C1 segment of cervical spinal cord (tissue), 14 donors: ENCODE measurements at regions not wholly inside any gene's neighbourhood (a gene's known extent, or its start where the extent isn't known, plus 50 kb on each side); places are given as distances from the start of the nearest gene placed in this dataset.
"Not testable (repeated sequence)": the region's sequence is repeated elsewhere in the genome, so short reads cannot be mapped to it uniquely, and the experiment has no call there.

Source experiments
- DNase-seq, 14 donors: peaks; one replicate each; lab custom pipeline; 2025; lab: John Stamatoyannopoulos, UW

GRCh38 chr6:1156411-1156810 lies 155.5 kb upstream of the FOXQ1 start:
- DNase-seq: not testable (repeated sequence)

GRCh38 chr6:1153696-1154245 lies 158.1 kb upstream of the FOXQ1 start:
- DNase-seq: no peak

GRCh38 chr6:1146500-1146899 lies 165.4 kb upstream of the FOXQ1 start:
- no peak for DNase-seq

GRCh38 chr6:1145768-1146218 lies 166.1 kb upstream of the FOXQ1 start:
- no peak for DNase-seq

GRCh38 chr6:1144842-1145767 lies 166.8 kb upstream of the FOXQ1 start:
- DNase-seq: no peak

GRCh38 chr6:1143655-1144054 lies 168.2 kb upstream of the FOXQ1 start:
- DNase-seq: no peak

- no peak for DNase-seq
Measured at GRCh38 chr6:1139155-1139890, 172.6 kb upstream of the FOXQ1 start.

GRCh38 chr6:1137849-1138248 lies 174.0 kb upstream of the FOXQ1 start:
- no peak for DNase-seq

- no peak for DNase-seq
Measured at GRCh38 chr6:1136827-1137226, 175.1 kb upstream of the FOXQ1 start.

GRCh38 chr6:1136415-1136774 lies 175.5 kb upstream of the FOXQ1 start:
- DNase-seq: peak in 10 of 14 donors; percentile 6 to 82 (median 20)

- peak in 1 of 14 donors; percentile 39 for DNase-seq
Measured at GRCh38 chr6:1135726-1136414, 176.0 kb upstream of the FOXQ1 start.

GRCh38 chr6:1131285-1132079 lies 180.4 kb upstream of the FOXQ1 start:
- DNase-seq: no peak

- DNase-seq: no peak
Measured at GRCh38 chr6:1130709-1131108, 181.2 kb upstream of the FOXQ1 start.

GRCh38 chr6:1129131-1129530 lies 182.8 kb upstream of the FOXQ1 start:
- DNase-seq: no peak

- DNase-seq: no peak
Measured at GRCh38 chr6:1127597-1128288, 184.2 kb upstream of the FOXQ1 start.

GRCh38 chr6:1127129-1127528 lies 184.8 kb upstream of the FOXQ1 start:
- DNase-seq: no peak

- no peak for DNase-seq
Measured at GRCh38 chr6:1126036-1126435, 185.9 kb upstream of the FOXQ1 start.

- DNase-seq: no peak
Measured at GRCh38 chr6:1125297-1125696, 186.6 kb upstream of the FOXQ1 start.

- DNase-seq: no peak
Measured at GRCh38 chr6:1124885-1125284, 187.0 kb upstream of the FOXQ1 start.
